Stimulated activated CD8-positive, alpha-beta memory T cell treated with anti-CD3 and anti-CD28 coated beads, Interleukin-4, amount 100 ng/mL, for 4 hours (primary cell): ENCODE measurements at regions not wholly inside any gene's neighbourhood (a gene's known extent, or its start where the extent isn't known, plus 50 kb on each side); places are given as distances from the start of the nearest gene placed in this dataset.

Experiments used
- DNase-seq, 2 donors: peaks; one replicate each; pipeline ENCODE4 v3.0.0-alpha.2; 2020; ENCODE audit warnings: low read depth in 2 of 2, low spot score in 1 of 2

- no peak for DNase-seq
Measured at GRCh38 chr15:31241888-31242522, 84.6 kb upstream of the KLF13 start.

GRCh38 chr15:31243895-31244294 lies 82.7 kb upstream of the KLF13 start:
- DNase-seq: no peak

- no peak for DNase-seq
Measured at GRCh38 chr15:31245135-31245689, 81.4 kb upstream of the KLF13 start.

- no peak for DNase-seq
Measured at GRCh38 chr15:31245756-31246155, 80.9 kb upstream of the KLF13 start.

- DNase-seq: no peak
Measured at GRCh38 chr15:31247404-31247803, 79.2 kb upstream of the KLF13 start.

GRCh38 chr15:31248263-31248662 lies 78.4 kb upstream of the KLF13 start:
- no peak for DNase-seq

- DNase-seq: no peak
Measured at GRCh38 chr15:31248951-31249350, 77.7 kb upstream of the KLF13 start.

GRCh38 chr15:31250033-31250432 lies 76.6 kb upstream of the KLF13 start:
- DNase-seq: no peak

GRCh38 chr15:31251165-31251564 lies 75.5 kb upstream of the KLF13 start:
- DNase-seq: no peak

GRCh38 chr15:31252171-31252785 lies 74.4 kb upstream of the KLF13 start:
- DNase-seq: no peak

GRCh38 chr15:31254431-31255175 lies 72.0 kb upstream of the KLF13 start:
- no peak for DNase-seq

GRCh38 chr15:31255176-31255510 lies 71.5 kb upstream of the KLF13 start:
- no peak for DNase-seq

GRCh38 chr15:31255732-31256377 lies 70.8 kb upstream of the KLF13 start:
- DNase-seq: no peak

GRCh38 chr15:31256378-31257265 lies 70.0 kb upstream of the KLF13 start:
- no peak for DNase-seq

GRCh38 chr15:31257286-31257685 lies 69.3 kb upstream of the KLF13 start:
- DNase-seq: no peak

GRCh38 chr15:31258260-31258659 lies 68.4 kb upstream of the KLF13 start:
- no peak for DNase-seq

- no peak for DNase-seq
Measured at GRCh38 chr15:31259562-31260252, 66.9 kb upstream of the KLF13 start.

GRCh38 chr15:31260646-31261265 lies 65.9 kb upstream of the KLF13 start:
- no peak for DNase-seq

- no peak for DNase-seq
Measured at GRCh38 chr15:31261266-31262142, 65.1 kb upstream of the KLF13 start.
